OCI-LY3 (cell line): ENCODE measurements at regions not wholly inside any gene's neighbourhood (a gene's known extent, or its start where the extent isn't known, plus 50 kb on each side); places are given as distances from the start of the nearest gene placed in this dataset.

Experiments used
- H2AFZ ChIP-seq: fragments of 200-600, 300-600 bp; shearing (Covaris generic); 2 replicates; pipeline ENCODE4 v1.6.0; 2014; ENCODE audit warnings: antibody characterized with exemption, low read depth, low read length
- H3K27ac ChIP-seq: fragments of 200-600, 300-600 bp; sonication (generic); 2 replicates; pipeline ENCODE4 v1.5.1; 2014; ENCODE audit warnings: mild to moderate bottlenecking, low read length, moderate library complexity, mixed read lengths
- H3K27me3 ChIP-seq: fragments of 200-600, 300-600 bp; sonication (generic); 2 replicates; pipeline ENCODE4 v1.6.1; 2014; ENCODE audit warnings: low read depth, low read length, mixed read lengths
- H3K36me3 ChIP-seq: fragments of 200-600, 300-600 bp; sonication (generic); replicated peaks from 2 replicates; pipeline ENCODE3; 2014; ENCODE audit warnings: low read depth, low read length, mixed read lengths
- H3K4me1 ChIP-seq: fragments of 300-600, 200-600 bp; sonication (generic); 2 replicates; pipeline ENCODE4 v1.6.1; 2014; ENCODE audit warnings: low read length, mixed read lengths
- H3K4me2 ChIP-seq: fragments of 200-600, 300-600 bp; sonication (generic); 2 replicates; pipeline ENCODE4 v1.6.1; 2014; ENCODE audit warnings: low read length, mixed read lengths
- H3K4me3 ChIP-seq: fragments of 300-600, 200-600 bp; sonication (generic); 2 replicates; pipeline ENCODE4 v1.5.1; 2014; ENCODE audit warnings: antibody characterized with exemption, mild to moderate bottlenecking, low read length, moderate library complexity
- H3K79me2 ChIP-seq: fragments of 300-600, 200-600 bp; shearing (Covaris generic); 2 replicates; pipeline ENCODE4 v1.6.1; 2014; ENCODE audit warnings: mild to moderate bottlenecking, low read length, mixed read lengths
- H3K9ac ChIP-seq: fragments of 300-600, 200-600 bp; shearing (Covaris generic); 2 replicates; pipeline ENCODE4 v1.6.0; 2014; ENCODE audit warnings: mild to moderate bottlenecking, low read length, moderate library complexity
- H3K9me3 ChIP-seq: fragments of 200-600, 300-600 bp; shearing (Covaris generic); 2 replicates; pipeline ENCODE4 v1.6.1; 2014; ENCODE audit warnings: low read length, mixed read lengths; ENCODE audit not compliant: insufficient read depth
- H4K20me1 ChIP-seq: fragments of 200-600, 300-600 bp; sonication (generic); 2 replicates; pipeline ENCODE4 v1.6.1; 2016; ENCODE audit warnings: low read length, mixed read lengths; ENCODE audit not compliant: insufficient read depth
- CTCF ChIP-seq: fragments of 200-600, 300-600 bp; sonication (generic); IDR thresholded peaks from 2 replicates; pipeline ENCODE4 v1.5.1; 2014; ENCODE audit warnings: antibody characterized with exemption, low read length, low read depth
- EZH2phosphoT487 ChIP-seq: fragments of 200-600 bp; shearing (Covaris generic); IDR thresholded peaks from 2 replicates; pipeline ENCODE4 v1.6.1; 2018; ENCODE audit warnings: antibody characterized with exemption, mixed run types, low read depth

DNA sequence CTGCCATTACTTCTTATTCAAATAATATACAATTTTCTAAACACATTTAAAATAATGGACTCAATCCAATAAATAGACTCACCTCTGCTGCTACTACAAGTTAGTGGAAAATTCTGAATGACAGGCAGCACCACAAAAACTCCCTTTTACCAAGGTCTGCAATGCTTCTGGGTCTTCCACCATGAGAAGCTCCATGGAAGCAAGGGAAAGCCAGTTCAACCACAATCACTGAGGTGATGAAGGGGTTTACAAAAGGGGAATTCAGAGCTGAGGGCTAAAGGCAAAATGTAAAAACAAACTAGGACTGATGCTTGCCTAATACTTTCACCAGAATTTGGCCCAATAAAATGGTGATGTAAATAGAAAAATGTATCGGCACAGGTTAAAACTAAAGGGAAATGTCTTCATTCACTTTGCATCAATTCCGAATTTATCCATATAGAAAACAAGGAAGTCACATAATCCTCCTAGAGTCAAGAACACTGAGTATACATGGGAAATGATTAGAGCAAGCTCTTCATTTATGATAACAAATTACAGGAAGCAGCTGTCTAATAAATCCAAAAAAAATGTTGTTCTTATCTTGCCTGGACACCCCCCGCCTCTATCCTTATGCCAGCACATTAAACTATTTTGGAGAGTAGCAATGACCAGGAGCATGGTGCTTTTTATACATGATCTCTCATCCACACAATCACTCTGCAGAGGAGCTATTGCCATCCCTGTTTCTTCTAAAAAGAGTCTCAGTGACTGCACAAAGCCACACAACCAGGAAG, 66.3 kb upstream of the NFIB start:
- H3K4me2 ChIP-seq = no peak overlapping the region
- no peak overlapping the region for H2AFZ ChIP-seq
- no peaks in the 10 kb centered on the region for H3K27me3 ChIP-seq
- H3K9me3 ChIP-seq = no peaks in the 10 kb centered on the region
- no peak overlapping the region for H3K27ac ChIP-seq
- no peaks in the 10 kb centered on the region for H3K36me3 ChIP-seq
- H3K4me1 ChIP-seq = peaks cover 4% of the 10 kb centered on the region; the same call in 1 of the 2 replicates
- H3K4me3 ChIP-seq = no peak overlapping the region
- TF ChIP-seq EZH2phosphoT487 (no peak), CTCF (no peak)
- H3K9ac ChIP-seq = no peak overlapping the region
- H4K20me1 ChIP-seq = no peaks in the 10 kb centered on the region
- H3K79me2 ChIP-seq = no peaks in the 10 kb centered on the region

GRCh38 chr9:14379280-14379679, 65.3 kb upstream of the NFIB start:
- no peak overlapping the region for H2AFZ ChIP-seq
- TF ChIP-seq EZH2phosphoT487 (no peak), CTCF (no peak)
- no peak overlapping the region for H3K4me2 ChIP-seq

DNA sequence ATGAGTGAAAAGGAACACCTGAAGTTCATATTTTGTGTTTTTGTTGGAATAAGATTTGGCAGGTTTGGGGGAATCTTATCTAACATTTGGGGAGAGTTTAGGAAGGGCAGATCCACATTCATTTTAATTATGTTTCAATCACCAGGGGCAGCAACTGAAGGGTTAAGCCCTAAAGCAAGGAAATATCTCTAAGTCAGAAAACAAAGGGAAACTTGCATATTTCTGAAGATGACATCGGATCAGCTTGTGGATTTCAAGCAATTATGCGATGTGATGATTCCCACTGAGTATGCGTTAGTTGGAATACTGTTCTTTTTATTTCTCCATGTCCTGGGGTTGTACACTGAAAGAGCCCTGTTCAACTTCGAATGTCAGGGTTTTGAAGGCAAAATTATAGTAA, 59.8 kb upstream of the NFIB start:
- Histone ChIP-seq H3K79me2 (no peaks in the 10 kb centered on the region), H3K27ac (no peak overlapping the region), H3K4me1 (peaks cover 6% of the 10 kb centered on the region), H3K36me3 (no peaks in the 10 kb centered on the region), H2AFZ (no peak overlapping the region), H4K20me1 (no peaks in the 10 kb centered on the region), H3K9ac (no peak overlapping the region), H3K9me3 (no peaks in the 10 kb centered on the region), H3K27me3 (no peaks in the 10 kb centered on the region; the same call in 1 of the 2 replicates), H3K4me3 (no peak overlapping the region), H3K4me2 (no peak overlapping the region)
- TF ChIP-seq CTCF (no peak), EZH2phosphoT487 (no peak)

More at GRCh38 chr9:14379280-14379679, 65.3 kb upstream of the NFIB start:
- Histone ChIP-seq H3K9me3 (no peaks in the 10 kb centered on the region), H3K9ac (no peak overlapping the region), H3K4me3 (no peak overlapping the region), H3K27me3 (no peaks in the 10 kb centered on the region), H3K79me2 (no peaks in the 10 kb centered on the region), H4K20me1 (no peaks in the 10 kb centered on the region), H3K27ac (no peak overlapping the region), H3K4me1 (peaks cover 4% of the 10 kb centered on the region; the same call in 1 of the 2 replicates), H3K36me3 (no peaks in the 10 kb centered on the region)

GRCh38 chr9:14373336-14373666, 59.4 kb upstream of the NFIB start:
- H3K4me1 ChIP-seq = peaks cover 6% of the 10 kb centered on the region
- H3K27ac ChIP-seq = no peak overlapping the region
- H3K4me3 ChIP-seq = no peak overlapping the region
- no peak overlapping the region for H3K9ac ChIP-seq
- H2AFZ ChIP-seq = no peak overlapping the region
- no peaks in the 10 kb centered on the region for H3K9me3 ChIP-seq
- H3K36me3 ChIP-seq = no peaks in the 10 kb centered on the region
- no peaks in the 10 kb centered on the region for H4K20me1 ChIP-seq
- H3K79me2 ChIP-seq = no peaks in the 10 kb centered on the region
- no peak overlapping the region for H3K4me2 ChIP-seq
- no peaks in the 10 kb centered on the region; the same call in 1 of the 2 replicates for H3K27me3 ChIP-seq
- TF ChIP-seq EZH2phosphoT487 (no peak), CTCF (no peak)
